ENCODE measurements at regions not wholly inside any gene's neighbourhood (a gene's known extent, or its start where the extent isn't known, plus 50 kb on each side); places are given as distances from the start of the nearest gene placed in this dataset.

DNA sequence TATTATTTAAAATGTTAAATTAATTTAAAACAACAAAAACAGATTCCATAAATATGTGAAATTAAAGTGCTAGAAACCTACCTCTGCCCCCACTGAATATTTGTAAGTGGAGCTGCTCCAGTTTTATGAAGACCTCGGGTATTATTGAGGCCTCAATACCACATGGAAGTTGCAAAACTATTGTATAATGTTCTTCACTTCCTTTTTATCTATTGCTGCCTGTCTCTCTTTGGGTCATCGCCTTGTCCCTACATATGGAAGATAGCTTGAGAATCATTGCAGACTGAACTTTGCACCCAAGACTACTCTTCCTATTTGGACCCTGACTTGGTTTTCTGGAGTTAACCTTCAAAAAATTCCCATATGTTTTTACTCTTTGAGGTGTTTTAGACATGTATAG is 212.1 kb upstream of the NETO1 start:
- CTCF ChIA-PET, result no interaction called here
- no peak for DNase-seq (ENCODE audit: low spot score)
- no peak overlapping the region for H3K27ac ChIP-seq
- POLR2A ChIA-PET (ENCODE audit: low non-redundant PET), result no interaction called here
- TF ChIP-seq, protein P1, sequence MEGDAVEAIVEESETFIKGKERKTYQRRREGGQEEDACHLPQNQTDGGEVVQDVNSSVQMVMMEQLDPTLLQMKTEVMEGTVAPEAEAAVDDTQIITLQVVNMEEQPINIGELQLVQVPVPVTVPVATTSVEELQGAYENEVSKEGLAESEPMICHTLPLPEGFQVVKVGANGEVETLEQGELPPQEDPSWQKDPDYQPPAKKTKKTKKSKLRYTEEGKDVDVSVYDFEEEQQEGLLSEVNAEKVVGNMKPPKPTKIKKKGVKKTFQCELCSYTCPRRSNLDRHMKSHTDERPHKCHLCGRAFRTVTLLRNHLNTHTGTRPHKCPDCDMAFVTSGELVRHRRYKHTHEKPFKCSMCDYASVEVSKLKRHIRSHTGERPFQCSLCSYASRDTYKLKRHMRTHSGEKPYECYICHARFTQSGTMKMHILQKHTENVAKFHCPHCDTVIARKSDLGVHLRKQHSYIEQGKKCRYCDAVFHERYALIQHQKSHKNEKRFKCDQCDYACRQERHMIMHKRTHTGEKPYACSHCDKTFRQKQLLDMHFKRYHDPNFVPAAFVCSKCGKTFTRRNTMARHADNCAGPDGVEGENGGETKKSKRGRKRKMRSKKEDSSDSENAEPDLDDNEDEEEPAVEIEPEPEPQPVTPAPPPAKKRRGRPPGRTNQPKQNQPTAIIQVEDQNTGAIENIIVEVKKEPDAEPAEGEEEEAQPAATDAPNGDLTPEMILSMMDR (conservative IDR thresholded peaks at IDR 0.05; ENCODE audit: low read depth), result no peak

DNA sequence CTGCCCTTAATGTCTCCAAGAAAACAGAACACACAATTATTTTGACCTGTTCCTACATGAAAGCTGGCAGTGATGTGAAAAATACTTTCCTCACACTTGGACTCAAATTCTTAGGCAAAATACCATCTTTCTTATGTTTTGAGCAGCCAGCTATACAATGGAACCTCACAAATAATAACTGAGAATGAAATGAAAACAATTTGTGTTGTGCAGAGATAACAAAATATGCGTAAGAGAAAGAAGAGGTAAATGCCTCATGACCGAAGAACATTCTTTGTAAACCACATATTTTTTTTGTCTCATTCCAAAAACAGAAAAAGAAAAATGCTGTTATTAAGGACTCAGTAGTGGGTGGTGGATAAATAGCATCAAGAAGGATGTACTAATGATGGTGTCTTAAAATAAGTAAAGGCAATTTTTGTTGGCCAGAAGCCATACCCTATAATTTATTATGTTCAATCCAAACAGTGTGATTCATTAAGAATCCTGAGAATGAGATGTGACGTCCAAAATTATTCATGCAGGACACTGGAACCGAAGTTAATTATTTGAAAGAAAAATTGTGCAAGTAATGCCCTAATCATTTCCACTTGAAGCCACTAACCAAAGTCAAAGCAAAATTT is 193.0 kb upstream of the NETO1 start:
- POLR2A ChIA-PET (ENCODE audit: low non-redundant PET), result no interaction called here
- no peak overlapping the region for H3K27ac ChIP-seq
- TF ChIP-seq, protein P1 (conservative IDR thresholded peaks at IDR 0.05; ENCODE audit: low read depth), result no peak
- no peak for DNase-seq (ENCODE audit: low spot score)
- CTCF ChIA-PET, result no interaction called here

DNA sequence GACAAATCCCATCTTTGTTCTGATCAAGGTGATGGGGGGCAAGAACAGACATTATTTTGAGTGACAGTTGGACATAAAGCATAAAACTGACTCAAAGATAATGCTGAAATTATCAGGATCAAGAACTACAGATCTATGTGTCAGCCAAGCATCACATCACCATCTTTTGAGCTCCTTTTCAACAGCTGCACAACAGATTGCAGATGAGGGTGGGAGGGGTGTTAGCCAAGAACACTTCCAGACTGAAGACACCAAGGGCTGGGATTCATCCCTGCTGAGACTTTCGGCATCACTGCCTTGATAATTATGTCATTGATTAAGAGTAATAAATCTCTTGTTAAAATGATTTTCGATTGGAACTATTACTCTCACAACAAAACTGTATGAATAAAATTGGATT is 191.5 kb upstream of the NETO1 start:
- TF ChIP-seq, protein P1 (conservative IDR thresholded peaks at IDR 0.05; ENCODE audit: low read depth), result no peak
- ChIA-PET CTCF (no interaction called here), POLR2A (ENCODE audit: low non-redundant PET) (no interaction called here)
- no peak overlapping the region for H3K27ac ChIP-seq
- no peak for DNase-seq (ENCODE audit: low spot score)

DNA sequence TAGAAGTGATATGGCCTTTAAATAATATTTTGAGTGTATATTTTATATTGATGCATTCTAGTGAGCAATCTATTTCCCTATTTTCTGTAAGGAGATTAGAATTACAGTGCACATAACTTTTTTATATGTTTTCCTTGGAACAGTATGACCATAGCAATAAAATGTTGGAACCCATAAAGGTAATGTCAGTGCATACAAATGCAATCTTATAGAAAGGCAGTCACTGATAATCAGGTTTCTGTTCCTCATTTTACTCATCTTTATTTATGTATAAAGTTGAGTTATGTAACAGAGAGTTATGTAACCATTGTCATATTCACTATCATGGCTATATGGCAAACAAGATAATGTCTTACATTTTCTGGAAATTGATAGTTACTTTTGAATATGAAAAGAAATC is 179.9 kb upstream of the NETO1 start:
- TF ChIP-seq, protein P1 (conservative IDR thresholded peaks at IDR 0.05; ENCODE audit: low read depth), result no peak
- DNase-seq (ENCODE audit: low spot score), result no peak
- POLR2A ChIA-PET (ENCODE audit: low non-redundant PET), result no interaction called here
- H3K27ac ChIP-seq, result no peak overlapping the region
- CTCF ChIA-PET, result no interaction called here

DNA sequence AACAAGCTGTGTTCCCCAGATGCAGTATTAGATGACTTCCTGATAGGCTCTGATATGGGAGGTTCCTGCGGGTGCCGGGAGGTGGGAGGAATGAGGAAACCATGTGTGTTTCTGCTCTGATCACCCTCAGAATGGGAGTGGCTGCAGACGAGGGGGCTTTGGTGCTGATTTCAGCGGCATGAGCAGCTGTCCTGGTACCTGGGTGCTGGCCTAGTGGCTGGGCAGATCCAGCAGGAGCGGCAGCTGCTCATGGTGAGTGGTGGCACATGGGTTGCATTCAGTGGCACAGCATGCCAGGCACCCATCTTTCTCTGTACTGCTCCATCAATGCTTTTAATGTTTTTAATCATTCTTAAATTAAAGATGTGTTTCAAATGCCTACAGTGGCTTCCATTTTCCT is 177.2 kb upstream of the NETO1 start:
- DNase-seq (ENCODE audit: low spot score), result no peak
- POLR2A ChIA-PET (ENCODE audit: low non-redundant PET), result no interaction called here
- H3K27ac ChIP-seq, result no peak overlapping the region
- TF ChIP-seq, protein P1 (conservative IDR thresholded peaks at IDR 0.05; ENCODE audit: low read depth), result no peak
- CTCF ChIA-PET, result interaction anchor here (0.5 kb wide), 1 partner anchor 328 kb away, joined by 3 read pairs; no protein-coding TSS in a partner anchor

DNA sequence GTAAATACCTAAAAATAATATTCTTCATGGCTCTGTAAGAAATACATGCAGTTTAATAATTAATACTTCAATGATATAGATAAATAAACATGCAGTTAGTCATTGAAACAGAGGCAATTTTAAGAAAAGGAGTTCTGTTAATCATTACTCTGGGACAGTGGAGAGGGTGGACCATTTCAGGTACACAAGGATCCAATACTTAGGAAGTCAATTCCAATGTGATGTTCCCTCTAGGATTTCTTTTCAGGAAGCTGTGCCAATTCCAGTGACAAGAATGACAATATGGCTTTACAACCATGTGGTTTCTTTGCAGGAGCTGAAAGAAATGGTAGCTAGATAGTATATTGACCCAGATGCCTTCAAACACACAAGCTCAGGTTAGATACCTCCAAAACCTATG is 175.8 kb upstream of the NETO1 start:
- TF ChIP-seq, protein P1 (conservative IDR thresholded peaks at IDR 0.05; ENCODE audit: low read depth), result no peak
- ChIA-PET POLR2A (ENCODE audit: low non-redundant PET) (no interaction called here), CTCF (no interaction called here)
- DNase-seq (ENCODE audit: low spot score), result no peak
- H3K27ac ChIP-seq, result no peak overlapping the region

DNA sequence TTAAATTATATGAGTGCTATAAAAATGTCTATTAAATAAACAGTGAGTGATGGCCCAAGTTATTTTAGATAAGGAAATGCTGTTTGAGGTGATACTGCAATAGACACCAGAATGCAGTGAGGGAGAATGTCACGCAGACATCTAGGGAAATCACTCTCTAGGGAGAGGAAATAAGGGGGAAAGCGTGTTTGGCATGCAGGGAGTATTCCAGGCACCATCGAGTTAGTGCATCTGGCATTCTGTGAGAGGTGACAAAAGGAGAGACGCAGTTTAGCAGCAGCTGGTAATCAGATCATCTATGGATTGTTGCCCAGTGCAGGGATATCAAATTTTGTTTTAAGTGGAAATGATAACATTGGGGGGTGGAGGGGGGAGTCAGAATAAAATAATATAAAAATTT is 175.4 kb upstream of the NETO1 start:
- DNase-seq (ENCODE audit: low spot score), result no peak
- no peak overlapping the region for H3K27ac ChIP-seq
- TF ChIP-seq, protein P1 (conservative IDR thresholded peaks at IDR 0.05; ENCODE audit: low read depth), result no peak
- ChIA-PET POLR2A (ENCODE audit: low non-redundant PET) (no interaction called here), CTCF (no interaction called here)

Data from RWPE1 (cell line).